ENCODE measurements at regions not wholly inside any gene's neighbourhood (a gene's known extent, or its start where the extent isn't known, plus 50 kb on each side); places are given as distances from the start of the nearest gene placed in this dataset.

- TF ChIP-seq CTCF (conservative IDR thresholded peaks at IDR 0.05; ENCODE audit: low read depth, low read length) (no peak), EZH2 (IDR thresholded peaks at IDR 0.05; ENCODE audit: borderline replicate concordance, low read depth, low read length, poor library complexity, severe bottlenecking) (no peak)
Observed at GRCh38 chr13:107351305-107351704, 783.4 kb upstream of the ARGLU1 start.

Data from A673 (cell line).